ENCODE measurements at regions not wholly inside any gene's neighbourhood (a gene's known extent, or its start where the extent isn't known, plus 50 kb on each side); places are given as distances from the start of the nearest gene placed in this dataset.
"Not testable (repeated sequence)": the region's sequence is repeated elsewhere in the genome, so short reads cannot be mapped to it uniquely, and the experiment has no call there.

DNA sequence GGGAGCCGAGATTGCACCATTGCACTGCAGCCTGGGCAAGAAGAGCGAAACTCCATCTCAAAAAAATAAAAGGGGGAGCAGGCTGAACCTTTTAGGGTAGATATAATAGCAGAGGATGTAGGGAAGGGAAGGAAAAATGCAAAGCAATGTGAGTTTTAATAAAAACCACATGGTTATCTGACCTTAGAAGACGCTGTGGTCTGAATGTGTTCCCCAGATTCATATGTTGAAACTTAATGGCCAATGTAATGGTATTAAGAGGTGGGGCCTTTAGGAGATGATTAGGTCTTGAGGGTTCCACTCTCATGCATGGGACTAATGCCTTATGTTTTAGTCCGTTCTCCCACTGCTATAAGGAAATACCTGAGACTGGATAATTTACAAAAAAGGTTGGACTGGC, 114.1 kb upstream of the STX18 start:
- intact Hi-C loops (cut with DNase I; ENCODE audit: low total_unique reads), result no loop called here
- Histone ChIP-seq H3K27ac (no peak overlapping the region), H3K4me1 (no peaks in the 10 kb centered on the region), H3K36me3 (no peaks in the 10 kb centered on the region), H3K4me3 (no peak overlapping the region), H3K9me3 (no peaks in the 10 kb centered on the region), H3K27me3 (no peaks in the 10 kb centered on the region)
- DNase-seq (ENCODE audit: low spot score in 2 of 2), result no peak
- TF ChIP-seq POLR2AphosphoS5 (IDR thresholded peaks at IDR 0.05) (no peak), POLR2A (IDR thresholded peaks at IDR 0.05) (no peak)
- TF ChIP-seq, protein P1, sequence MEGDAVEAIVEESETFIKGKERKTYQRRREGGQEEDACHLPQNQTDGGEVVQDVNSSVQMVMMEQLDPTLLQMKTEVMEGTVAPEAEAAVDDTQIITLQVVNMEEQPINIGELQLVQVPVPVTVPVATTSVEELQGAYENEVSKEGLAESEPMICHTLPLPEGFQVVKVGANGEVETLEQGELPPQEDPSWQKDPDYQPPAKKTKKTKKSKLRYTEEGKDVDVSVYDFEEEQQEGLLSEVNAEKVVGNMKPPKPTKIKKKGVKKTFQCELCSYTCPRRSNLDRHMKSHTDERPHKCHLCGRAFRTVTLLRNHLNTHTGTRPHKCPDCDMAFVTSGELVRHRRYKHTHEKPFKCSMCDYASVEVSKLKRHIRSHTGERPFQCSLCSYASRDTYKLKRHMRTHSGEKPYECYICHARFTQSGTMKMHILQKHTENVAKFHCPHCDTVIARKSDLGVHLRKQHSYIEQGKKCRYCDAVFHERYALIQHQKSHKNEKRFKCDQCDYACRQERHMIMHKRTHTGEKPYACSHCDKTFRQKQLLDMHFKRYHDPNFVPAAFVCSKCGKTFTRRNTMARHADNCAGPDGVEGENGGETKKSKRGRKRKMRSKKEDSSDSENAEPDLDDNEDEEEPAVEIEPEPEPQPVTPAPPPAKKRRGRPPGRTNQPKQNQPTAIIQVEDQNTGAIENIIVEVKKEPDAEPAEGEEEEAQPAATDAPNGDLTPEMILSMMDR (IDR thresholded peaks at IDR 0.05), result no peak

DNA sequence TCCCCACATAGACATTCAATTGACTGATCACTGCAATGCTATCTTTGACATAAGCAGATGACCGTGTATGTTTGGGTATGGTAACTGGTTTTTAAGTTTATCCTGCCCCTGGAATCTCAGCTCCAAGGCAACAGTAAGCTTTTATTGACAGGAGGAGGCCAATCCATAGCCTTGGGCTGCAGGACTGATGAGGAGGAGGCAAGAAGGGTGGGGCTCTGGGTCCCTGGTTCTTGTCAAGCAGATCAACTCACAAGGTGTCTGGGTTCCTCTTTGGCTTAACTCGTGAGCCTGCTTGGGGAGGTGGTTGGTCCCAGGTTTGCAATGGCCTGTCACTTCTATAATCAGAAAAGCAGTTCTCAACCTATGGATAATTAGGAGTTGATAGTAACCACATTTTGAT, 113.2 kb upstream of the STX18 start:
- no peaks in the 10 kb centered on the region for H3K9me3 ChIP-seq
- no peaks in the 10 kb centered on the region for H3K4me1 ChIP-seq
- no peaks in the 10 kb centered on the region for H3K27me3 ChIP-seq
- intact Hi-C loops (cut with DNase I; ENCODE audit: low total_unique reads), result no loop called here
- no peak for TF ChIP-seq POLR2AphosphoS5 (IDR thresholded peaks at IDR 0.05)
- TF ChIP-seq, protein P1 (IDR thresholded peaks at IDR 0.05), result no peak
- TF ChIP-seq POLR2A (IDR thresholded peaks at IDR 0.05), result no peak
- no peak for DNase-seq (ENCODE audit: low spot score in 2 of 2)
- H3K36me3 ChIP-seq, result no peaks in the 10 kb centered on the region
- no peak overlapping the region for H3K4me3 ChIP-seq
- H3K27ac ChIP-seq, result no peak overlapping the region

DNA sequence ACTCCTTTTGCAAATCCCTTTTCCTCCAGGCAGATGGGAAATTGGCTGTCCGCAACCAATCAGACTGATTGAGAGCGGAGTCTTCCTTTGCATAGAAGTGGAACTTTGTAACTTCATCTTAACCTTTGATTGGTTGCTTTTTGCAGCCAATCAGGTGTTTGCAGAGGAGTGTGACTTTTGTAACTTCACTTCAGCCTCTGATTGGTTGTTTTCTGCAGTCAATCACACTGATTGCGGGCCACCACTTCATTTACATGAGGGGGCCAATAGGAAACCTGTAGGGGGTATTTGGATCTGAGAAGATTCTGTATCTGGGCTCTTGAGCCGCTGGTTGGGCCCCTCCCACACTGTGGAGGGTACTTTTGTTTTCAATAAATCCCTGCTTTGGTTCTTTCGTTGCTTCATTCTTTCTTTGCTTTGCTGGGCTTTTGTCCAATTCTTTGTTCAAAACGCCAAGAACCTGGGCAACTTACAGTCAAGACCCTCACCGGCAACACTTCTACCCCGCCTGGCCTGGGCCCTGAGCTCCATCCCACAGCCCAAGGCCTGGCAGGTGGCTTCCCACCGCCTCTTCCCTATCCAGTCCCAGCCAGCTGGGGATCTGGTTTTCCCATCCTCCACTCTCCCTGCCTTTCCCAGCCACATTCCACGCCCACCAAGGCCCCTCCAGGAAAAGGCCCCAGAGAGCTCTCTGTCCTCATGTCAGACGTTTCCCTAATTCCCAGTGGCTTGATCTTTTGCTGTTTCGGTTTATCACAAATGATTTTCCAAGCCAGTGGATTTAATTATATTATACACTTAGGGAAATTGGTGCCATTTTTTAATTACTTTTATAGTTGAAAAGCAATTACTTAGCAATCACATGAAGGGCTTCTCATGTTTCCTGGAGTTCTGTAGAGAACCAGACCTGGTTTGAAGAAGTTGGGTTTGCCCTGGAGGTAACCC, 110.2 kb upstream of the STX18 start:
- no peak for DNase-seq (ENCODE audit: low spot score in 2 of 2)
- H3K36me3 ChIP-seq, result no peaks in the 10 kb centered on the region
- intact Hi-C loops (cut with DNase I; ENCODE audit: low total_unique reads), result no loop called here
- no peaks in the 10 kb centered on the region for H3K4me1 ChIP-seq
- H3K4me3 ChIP-seq, result no peak overlapping the region
- TF ChIP-seq, protein P1 (IDR thresholded peaks at IDR 0.05), result no peak
- no peak for TF ChIP-seq POLR2AphosphoS5 (IDR thresholded peaks at IDR 0.05)
- no peak for TF ChIP-seq POLR2A (IDR thresholded peaks at IDR 0.05)
- no peak overlapping the region for H3K27ac ChIP-seq
- no peaks in the 10 kb centered on the region for H3K27me3 ChIP-seq
- no peaks in the 10 kb centered on the region for H3K9me3 ChIP-seq

DNA sequence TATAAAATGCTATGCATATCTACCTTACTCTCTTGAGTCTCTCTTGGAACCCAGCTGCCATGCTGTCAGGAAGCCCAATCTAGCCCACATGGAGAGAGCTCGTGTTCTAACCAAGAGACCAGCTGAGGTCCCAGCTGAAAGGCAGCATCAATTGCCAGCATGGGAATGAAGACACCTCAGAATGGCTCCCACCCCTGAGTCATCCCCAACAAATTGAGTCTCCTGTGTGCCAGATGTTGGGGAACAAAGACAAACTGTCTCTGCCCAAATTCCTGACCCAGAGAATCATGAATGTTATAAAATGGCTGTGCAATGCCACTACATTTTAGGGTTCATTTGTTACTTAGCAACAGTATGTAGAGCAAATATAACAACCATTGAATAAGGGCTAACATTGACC, 105.2 kb upstream of the STX18 start:
- no peak for DNase-seq (ENCODE audit: low spot score in 2 of 2)
- TF ChIP-seq, protein P1 (IDR thresholded peaks at IDR 0.05), result no peak
- TF ChIP-seq POLR2A (IDR thresholded peaks at IDR 0.05) (no peak), POLR2AphosphoS5 (IDR thresholded peaks at IDR 0.05) (no peak)
- Histone ChIP-seq H3K27ac (no peak overlapping the region), H3K4me1 (no peaks in the 10 kb centered on the region), H3K27me3 (no peaks in the 10 kb centered on the region), H3K36me3 (no peaks in the 10 kb centered on the region), H3K4me3 (no peak overlapping the region), H3K9me3 (no peaks in the 10 kb centered on the region)
- intact Hi-C loops (cut with DNase I; ENCODE audit: low total_unique reads), result no loop called here

DNA sequence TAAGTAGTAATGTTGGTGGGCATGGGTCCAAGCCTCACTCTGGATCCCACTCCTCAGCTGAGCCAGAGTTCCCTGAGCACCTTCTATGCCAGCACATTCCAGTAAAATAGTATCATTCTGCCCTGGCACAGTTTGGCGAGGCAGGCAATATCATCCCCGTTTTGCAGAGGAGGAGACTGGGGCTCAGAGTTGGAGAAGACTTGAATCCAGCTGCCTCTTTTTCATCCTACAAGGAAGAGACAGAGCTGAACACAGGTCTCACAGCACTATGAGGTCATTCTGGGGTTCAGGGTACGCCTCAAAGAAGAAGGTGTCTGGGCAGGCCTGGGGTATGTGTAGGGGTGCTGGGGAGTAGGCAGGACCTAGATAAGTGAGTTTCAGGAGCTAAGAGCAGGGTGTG, 103.9 kb upstream of the STX18 start:
- H3K27ac ChIP-seq, result no peak overlapping the region
- H3K4me1 ChIP-seq, result no peaks in the 10 kb centered on the region
- no peaks in the 10 kb centered on the region for H3K27me3 ChIP-seq
- DNase-seq (ENCODE audit: low spot score in 2 of 2), result no peak
- H3K9me3 ChIP-seq, result no peaks in the 10 kb centered on the region
- no peaks in the 10 kb centered on the region for H3K36me3 ChIP-seq
- TF ChIP-seq POLR2AphosphoS5 (IDR thresholded peaks at IDR 0.05) (no peak), POLR2A (IDR thresholded peaks at IDR 0.05) (no peak)
- TF ChIP-seq, protein P1 (IDR thresholded peaks at IDR 0.05), result no peak
- no peak overlapping the region for H3K4me3 ChIP-seq
- intact Hi-C loops (cut with DNase I; ENCODE audit: low total_unique reads), result no loop called here

DNA sequence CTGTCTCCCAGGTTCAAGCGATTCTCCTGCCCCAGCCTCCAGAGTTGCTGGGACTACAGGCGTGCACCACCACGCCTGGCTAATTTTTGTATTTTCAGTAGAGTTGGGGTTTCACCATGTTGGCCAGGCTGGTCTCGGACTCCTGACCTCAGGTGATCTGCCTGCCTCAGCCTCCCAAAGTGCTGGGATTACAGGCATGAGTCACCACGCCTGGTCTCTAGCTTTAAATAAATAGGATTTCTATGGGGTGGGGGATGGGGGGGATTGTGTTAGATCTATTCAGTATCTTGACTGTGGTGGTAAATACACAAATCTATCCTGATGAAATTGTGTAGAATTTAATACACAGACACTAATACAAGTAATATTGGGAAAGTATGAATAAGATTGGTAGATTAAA, 102.4 kb upstream of the STX18 start:
- H3K4me1 ChIP-seq; H3K4me3 ChIP-seq; H3K36me3 ChIP-seq; H3K27ac ChIP-seq; H3K9me3 ChIP-seq; DNase-seq (ENCODE audit: low spot score in 2 of 2); H3K27me3 ChIP-seq; intact Hi-C loops (cut with DNase I; ENCODE audit: low total_unique reads): not testable (repeated sequence)

DNA sequence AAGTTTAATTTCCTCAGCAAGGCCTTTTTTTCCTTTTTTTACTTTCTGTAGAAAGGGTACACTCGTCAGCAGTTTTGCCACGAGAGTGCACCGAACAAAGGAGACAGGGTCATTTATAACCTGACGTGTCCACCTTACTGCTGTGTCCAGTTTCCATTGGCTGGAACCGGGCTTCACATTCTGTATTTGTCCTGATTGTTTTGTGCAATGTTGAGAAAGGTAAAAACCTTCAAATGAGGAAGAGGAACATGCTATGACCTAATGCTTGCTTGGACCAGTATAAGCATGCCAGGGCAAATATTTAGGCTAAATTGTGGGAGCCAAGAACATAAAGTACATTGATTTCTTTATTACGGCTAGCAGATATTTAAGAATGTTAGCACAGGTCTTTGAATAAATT, 101.9 kb upstream of the STX18 start:
- DNase-seq (ENCODE audit: low spot score in 2 of 2); H3K27me3 ChIP-seq; intact Hi-C loops (cut with DNase I; ENCODE audit: low total_unique reads); H3K27ac ChIP-seq; H3K36me3 ChIP-seq; H3K9me3 ChIP-seq; H3K4me1 ChIP-seq; H3K4me3 ChIP-seq: not testable (repeated sequence)
